GM23248 (cell line): ENCODE measurements at regions not wholly inside any gene's neighbourhood (a gene's known extent, or its start where the extent isn't known, plus 50 kb on each side); places are given as distances from the start of the nearest gene placed in this dataset.

Experiments
- DNase-seq: peaks from one replicate; pipeline ENCODE4 v3.0.0-alpha.2; 2015
- H2AFZ ChIP-seq: fragments of 200-600 bp; sonication (generic); 2 replicates; pipeline ENCODE4 v1.6.1; 2016; ENCODE audit warnings: antibody characterized with exemption
- H3F3A ChIP-seq: fragments of 200-600 bp; sonication (generic); 2 replicates; pipeline ENCODE4 v1.6.1; 2016; ENCODE audit warnings: mild to moderate bottlenecking, antibody characterized with exemption, mixed run types; ENCODE audit not compliant: insufficient read depth
- H3K27ac ChIP-seq: fragments of 200-600 bp; sonication (generic); 2 replicates; pipeline ENCODE4 v1.5.1; 2016; ENCODE audit warnings: mild to moderate bottlenecking
- H3K27me3 ChIP-seq: fragments of 200-600 bp; sonication (generic); replicated peaks from 2 replicates; pipeline ENCODE4 v1.6.1; 2016; ENCODE audit warnings: mild to moderate bottlenecking; ENCODE audit not compliant: insufficient read depth
- H3K36me3 ChIP-seq: fragments of 200-600 bp; sonication (generic); 2 replicates; pipeline ENCODE4 v1.6.1; 2016; ENCODE audit warnings: low read depth, mild to moderate bottlenecking
- H3K4me1 ChIP-seq: fragments of 200-600 bp; sonication (generic); 2 replicates; pipeline ENCODE4 v1.6.1; 2016; ENCODE audit warnings: mild to moderate bottlenecking; ENCODE audit not compliant: insufficient read depth
- H3K4me2 ChIP-seq: fragments of 200-600 bp; sonication (generic); one replicate; pipeline ENCODE4 v1.6.1; 2016; ENCODE audit warnings: mild to moderate bottlenecking; ENCODE audit not compliant: unreplicated experiment
- H3K4me3 ChIP-seq: fragments of 200-600 bp; sonication (generic); 2 replicates; pipeline ENCODE4 v1.5.1; 2016; ENCODE audit warnings: mild to moderate bottlenecking
- H3K79me2 ChIP-seq: fragments of 200-600 bp; sonication (generic); 2 replicates; pipeline ENCODE4 v1.6.1; 2016; ENCODE audit warnings: mild to moderate bottlenecking; ENCODE audit not compliant: insufficient read depth
- H3K9ac ChIP-seq: fragments of 200-600 bp; sonication (generic); 2 replicates; pipeline ENCODE4 v1.6.1; 2016; ENCODE audit warnings: mild to moderate bottlenecking
- H3K9me2 ChIP-seq: fragments of 200-600 bp; sonication (generic); 2 replicates; pipeline ENCODE4 v1.6.1; 2016; ENCODE audit warnings: mixed run types, mild to moderate bottlenecking, moderate library complexity; ENCODE audit not compliant: insufficient read depth
- H3K9me3 ChIP-seq: fragments of 200-600 bp; sonication (generic); one replicate; pipeline ENCODE4 v1.6.1; 2017; ENCODE audit warnings: low read depth
- H4K20me1 ChIP-seq: fragments of 200-600 bp; sonication (generic); 2 replicates; pipeline ENCODE4 v1.6.0; 2016; ENCODE audit not compliant: insufficient read depth
- EZH2 ChIP-seq: fragments of 200-600 bp; sonication (generic); IDR thresholded peaks from 2 replicates; pipeline ENCODE4 v1.6.1; 2018; ENCODE audit warnings: antibody characterized with exemption, mild to moderate bottlenecking; ENCODE audit not compliant: insufficient read depth, poor library complexity, severe bottlenecking
- EZH2phosphoT487 ChIP-seq: fragments of 200-600 bp; sonication (generic); IDR thresholded peaks from 2 replicates; pipeline ENCODE4 v1.6.1; 2018; ENCODE audit warnings: antibody characterized with exemption, moderate library complexity, mild to moderate bottlenecking, low read depth; ENCODE audit not compliant: insufficient read depth
- WGBS, 2 experiments: methylation state at CpG; one replicate each; pipeline ENCODE4 v1.1.6; 2015 to 2017; ENCODE audit warnings: low lambda C conversion rate in 2 of 2, low coverage in 1 of 2; ENCODE audit errors: missing lambda C conversion rate in 2 of 2; 5-methylcytosine and 5-hydroxymethylcytosine counted together
- in situ Hi-C: fragments of 300-500 bp; cut with MboI; formaldehyde crosslinking; loops from 2 replicates; pipeline ENCODE4 v1.15.0; 2020

- no peak overlapping the region for H3K4me3 ChIP-seq
- H4K20me1 ChIP-seq = no peaks in the 10 kb centered on the region
- H3K27me3 ChIP-seq = no peaks in the 10 kb centered on the region
- no peaks in the 10 kb centered on the region for H3K79me2 ChIP-seq
- no peak overlapping the region for H2AFZ ChIP-seq
- H3K9ac ChIP-seq = no peak overlapping the region
- no peak for DNase-seq
- H3F3A ChIP-seq = no peaks in the 10 kb centered on the region
- in situ Hi-C loops = no loop called here
- H3K27ac ChIP-seq = no peak overlapping the region
- H3K9me2 ChIP-seq = no peaks in the 10 kb centered on the region
- H3K9me3 ChIP-seq = no peaks in the 10 kb centered on the region
- no peak for TF ChIP-seq EZH2
- TF ChIP-seq EZH2phosphoT487 = no peak
- H3K36me3 ChIP-seq = no peaks in the 10 kb centered on the region
- H3K4me1 ChIP-seq = no peaks in the 10 kb centered on the region
- no peak overlapping the region for H3K4me2 ChIP-seq
These were observed 755.7 kb upstream of the GRM7 start for GRCh38 chr3:6105187-6105586.

- 56 to 66% methylated on average over 7 of the region's 7 CpGs for WGBS, 2 experiments
- no peaks in the 10 kb centered on the region for H3K4me1 ChIP-seq
- no peak overlapping the region for H3K9ac ChIP-seq
- no peak overlapping the region for H3K27ac ChIP-seq
- H3K4me3 ChIP-seq = no peak overlapping the region
- no peaks in the 10 kb centered on the region for H3K9me3 ChIP-seq
- H3K9me2 ChIP-seq = no peaks in the 10 kb centered on the region
- H2AFZ ChIP-seq = no peak overlapping the region
- no peaks in the 10 kb centered on the region for H3K27me3 ChIP-seq
- DNase-seq = no peak
- in situ Hi-C loops = no loop called here
- no peaks in the 10 kb centered on the region for H3F3A ChIP-seq
- H3K79me2 ChIP-seq = no peaks in the 10 kb centered on the region
- no peaks in the 10 kb centered on the region for H4K20me1 ChIP-seq
- no peaks in the 10 kb centered on the region for H3K36me3 ChIP-seq
- H3K4me2 ChIP-seq = no peak overlapping the region
- TF ChIP-seq EZH2 (no peak), EZH2phosphoT487 (no peak)
These were observed 752.0 kb upstream of the GRM7 start for GRCh38 chr3:6108957-6109356.

GRCh38 chr3:6110451-6110850 is 750.5 kb upstream of the GRM7 start:
- Histone ChIP-seq H3K9me2 (no peaks in the 10 kb centered on the region), H3K9me3 (no peaks in the 10 kb centered on the region), H3K4me1 (no peaks in the 10 kb centered on the region), H3K4me3 (no peak overlapping the region), H3F3A (no peaks in the 10 kb centered on the region), H3K27ac (no peak overlapping the region), H3K79me2 (no peaks in the 10 kb centered on the region), H4K20me1 (no peaks in the 10 kb centered on the region), H3K9ac (no peak overlapping the region), H3K4me2 (no peak overlapping the region), H3K36me3 (no peaks in the 10 kb centered on the region), H2AFZ (no peak overlapping the region), H3K27me3 (no peaks in the 10 kb centered on the region)
- TF ChIP-seq EZH2 (no peak), EZH2phosphoT487 (no peak)
- no peak for DNase-seq
- WGBS, 2 experiments = 0 to 5% methylated on average over 3 of the region's 3 CpGs
- in situ Hi-C loops = no loop called here

- Histone ChIP-seq H3K4me2 (no peak overlapping the region), H3K4me3 (no peak overlapping the region), H3K9me3 (no peaks in the 10 kb centered on the region), H3K27ac (no peak overlapping the region), H4K20me1 (no peaks in the 10 kb centered on the region), H3F3A (no peaks in the 10 kb centered on the region), H3K27me3 (no peaks in the 10 kb centered on the region), H3K4me1 (no peaks in the 10 kb centered on the region), H3K36me3 (no peaks in the 10 kb centered on the region), H3K9me2 (no peaks in the 10 kb centered on the region), H3K9ac (no peak overlapping the region), H3K79me2 (no peaks in the 10 kb centered on the region), H2AFZ (no peak overlapping the region)
- TF ChIP-seq EZH2 (no peak), EZH2phosphoT487 (no peak)
- DNase-seq = no peak
- WGBS, 2 experiments = 0 to 1% methylated on average over 3 of the region's 3 CpGs
- in situ Hi-C loops = no loop called here
These were observed 748.4 kb upstream of the GRM7 start for GRCh38 chr3:6112546-6112945.

- no peaks in the 10 kb centered on the region for H3K79me2 ChIP-seq
- no peak overlapping the region for H2AFZ ChIP-seq
- H3F3A ChIP-seq = no peaks in the 10 kb centered on the region
- no peak for DNase-seq
- H3K9ac ChIP-seq = no peak overlapping the region
- H3K27ac ChIP-seq = no peak overlapping the region
- no peak overlapping the region for H3K4me2 ChIP-seq
- TF ChIP-seq EZH2phosphoT487 = no peak
- no peak for TF ChIP-seq EZH2
- no peaks in the 10 kb centered on the region for H3K36me3 ChIP-seq
- no peaks in the 10 kb centered on the region for H3K27me3 ChIP-seq
- no peaks in the 10 kb centered on the region for H4K20me1 ChIP-seq
- no peaks in the 10 kb centered on the region for H3K9me3 ChIP-seq
- H3K4me3 ChIP-seq = no peak overlapping the region
- no peaks in the 10 kb centered on the region for H3K4me1 ChIP-seq
- in situ Hi-C loops = no loop called here
- H3K9me2 ChIP-seq = no peaks in the 10 kb centered on the region
- WGBS, 2 experiments = 14 to 35% methylated on average over 2 of the region's 2 CpGs
These were observed 747.6 kb upstream of the GRM7 start for GRCh38 chr3:6113338-6113737.
